Liver (tissue), 3 donors: ENCODE measurements at regions not wholly inside any gene's neighbourhood (a gene's known extent, or its start where the extent isn't known, plus 50 kb on each side); places are given as distances from the start of the nearest gene placed in this dataset.

Experiments
- EGR1 ChIP-seq, 2 donors: IDR thresholded peaks; 2 replicates each; pipeline ENCODE4 v1.6.1; 2016 to 2018; ENCODE audit warnings: antibody characterized with exemption in 2 of 2, low read depth in 2 of 2
- FOXA1 ChIP-seq: IDR thresholded peaks from 2 replicates; pipeline ENCODE4 v1.6.1; 2016; ENCODE audit warnings: antibody characterized with exemption
- GABPA ChIP-seq, 2 donors: IDR thresholded peaks in 1 of 2; conservative IDR thresholded peaks in 1 of 2; 2 replicates each; pipeline ENCODE4 v1.6.1; 2016; ENCODE audit warnings: antibody characterized with exemption in 2 of 2, mild to moderate bottlenecking in 1 of 2, moderate library complexity in 1 of 2
- JUND ChIP-seq, 2 donors: IDR thresholded peaks; 2 replicates each; pipeline ENCODE4 v1.6.1; 2016; ENCODE audit warnings: antibody characterized with exemption in 2 of 2
- NR2F2 ChIP-seq: IDR thresholded peaks from 2 replicates; pipeline ENCODE4 v1.6.1; 2016; ENCODE audit warnings: antibody characterized with exemption
- RAD21 ChIP-seq, 2 donors: IDR thresholded peaks; 2 replicates each; pipeline ENCODE4 v1.6.1; 2016; ENCODE audit warnings: antibody characterized with exemption in 2 of 2, mild to moderate bottlenecking in 2 of 2
- RXRA ChIP-seq, 2 donors: IDR thresholded peaks; 2 replicates each; pipeline ENCODE4 v1.6.1; 2017 to 2018; ENCODE audit warnings: antibody characterized with exemption in 2 of 2, mild to moderate bottlenecking in 1 of 2
- TAF1 ChIP-seq: conservative IDR thresholded peaks from 2 replicates; pipeline ENCODE4 v1.6.1; 2016; ENCODE audit warnings: antibody characterized with exemption, mild to moderate bottlenecking
- YY1 ChIP-seq: IDR thresholded peaks from 2 replicates; pipeline ENCODE4 v1.6.1; 2016; ENCODE audit warnings: antibody characterized with exemption, mild to moderate bottlenecking
- TF ChIP-seq, protein P1 (sequence below): fragments of 150-350 bp; IDR thresholded peaks from 2 replicates; pipeline ENCODE4 v1.5.1; 2017; ENCODE audit warnings: improper control_type of control experiment, low read depth, low read length; ENCODE audit not compliant: missing input control
- TF ChIP-seq, protein P2 (sequence below): IDR thresholded peaks from 2 replicates; pipeline ENCODE4 v1.6.1; 2016; ENCODE audit warnings: antibody characterized with exemption, mild to moderate bottlenecking
- TF ChIP-seq, protein P3 (sequence below): IDR thresholded peaks from 2 replicates; pipeline ENCODE4 v1.6.1; 2016; ENCODE audit warnings: antibody characterized with exemption
- TF ChIP-seq, protein P4 (sequence below): IDR thresholded peaks from 2 replicates; pipeline ENCODE4 v1.6.1; 2016; ENCODE audit warnings: antibody characterized with exemption
- TF ChIP-seq, protein P5 (sequence below): IDR thresholded peaks from 2 replicates; pipeline ENCODE4 v1.6.1; 2016; ENCODE audit warnings: antibody characterized with exemption
- donor health status: healthy.
- donor health status: healthy.

DNA sequence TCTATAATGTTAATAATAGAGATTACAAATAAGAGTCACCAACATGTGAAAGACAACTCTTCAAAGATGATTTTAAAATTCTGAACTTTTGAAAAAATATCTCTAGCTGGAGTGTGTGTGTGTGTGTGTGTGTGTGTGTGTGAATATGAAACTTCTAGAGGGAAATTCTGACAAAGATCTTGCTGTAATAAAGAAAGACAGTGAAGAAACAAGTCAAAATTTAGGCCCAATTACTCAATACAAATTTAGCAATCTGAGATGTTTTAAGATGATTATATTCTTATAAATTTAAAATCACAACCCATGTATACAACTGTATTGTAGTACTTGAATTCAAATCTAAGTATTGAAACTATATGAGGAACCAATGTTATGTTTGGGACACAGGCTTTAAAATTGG, 57.2 kb upstream of the UGP2 start:
- TF ChIP-seq, protein P1, sequence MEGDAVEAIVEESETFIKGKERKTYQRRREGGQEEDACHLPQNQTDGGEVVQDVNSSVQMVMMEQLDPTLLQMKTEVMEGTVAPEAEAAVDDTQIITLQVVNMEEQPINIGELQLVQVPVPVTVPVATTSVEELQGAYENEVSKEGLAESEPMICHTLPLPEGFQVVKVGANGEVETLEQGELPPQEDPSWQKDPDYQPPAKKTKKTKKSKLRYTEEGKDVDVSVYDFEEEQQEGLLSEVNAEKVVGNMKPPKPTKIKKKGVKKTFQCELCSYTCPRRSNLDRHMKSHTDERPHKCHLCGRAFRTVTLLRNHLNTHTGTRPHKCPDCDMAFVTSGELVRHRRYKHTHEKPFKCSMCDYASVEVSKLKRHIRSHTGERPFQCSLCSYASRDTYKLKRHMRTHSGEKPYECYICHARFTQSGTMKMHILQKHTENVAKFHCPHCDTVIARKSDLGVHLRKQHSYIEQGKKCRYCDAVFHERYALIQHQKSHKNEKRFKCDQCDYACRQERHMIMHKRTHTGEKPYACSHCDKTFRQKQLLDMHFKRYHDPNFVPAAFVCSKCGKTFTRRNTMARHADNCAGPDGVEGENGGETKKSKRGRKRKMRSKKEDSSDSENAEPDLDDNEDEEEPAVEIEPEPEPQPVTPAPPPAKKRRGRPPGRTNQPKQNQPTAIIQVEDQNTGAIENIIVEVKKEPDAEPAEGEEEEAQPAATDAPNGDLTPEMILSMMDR = no peak
- TF ChIP-seq YY1 (no peak), EGR1 (IDR thresholded peaks at IDR 0.05; ENCODE audit: low read depth in 2 of 2) (no peak), TAF1 (no peak), GABPA (IDR thresholded peaks at IDR 0.05 in 1 of 2, conservative IDR thresholded peaks at IDR 0.05 in 1 of 2) (no peak), JUND (IDR thresholded peaks at IDR 0.05) (no peak), FOXA1 (no peak), RAD21 (IDR thresholded peaks at IDR 0.05) (no peak), NR2F2 (no peak), RXRA (IDR thresholded peaks at IDR 0.05) (no peak)
- TF ChIP-seq, protein P2, sequence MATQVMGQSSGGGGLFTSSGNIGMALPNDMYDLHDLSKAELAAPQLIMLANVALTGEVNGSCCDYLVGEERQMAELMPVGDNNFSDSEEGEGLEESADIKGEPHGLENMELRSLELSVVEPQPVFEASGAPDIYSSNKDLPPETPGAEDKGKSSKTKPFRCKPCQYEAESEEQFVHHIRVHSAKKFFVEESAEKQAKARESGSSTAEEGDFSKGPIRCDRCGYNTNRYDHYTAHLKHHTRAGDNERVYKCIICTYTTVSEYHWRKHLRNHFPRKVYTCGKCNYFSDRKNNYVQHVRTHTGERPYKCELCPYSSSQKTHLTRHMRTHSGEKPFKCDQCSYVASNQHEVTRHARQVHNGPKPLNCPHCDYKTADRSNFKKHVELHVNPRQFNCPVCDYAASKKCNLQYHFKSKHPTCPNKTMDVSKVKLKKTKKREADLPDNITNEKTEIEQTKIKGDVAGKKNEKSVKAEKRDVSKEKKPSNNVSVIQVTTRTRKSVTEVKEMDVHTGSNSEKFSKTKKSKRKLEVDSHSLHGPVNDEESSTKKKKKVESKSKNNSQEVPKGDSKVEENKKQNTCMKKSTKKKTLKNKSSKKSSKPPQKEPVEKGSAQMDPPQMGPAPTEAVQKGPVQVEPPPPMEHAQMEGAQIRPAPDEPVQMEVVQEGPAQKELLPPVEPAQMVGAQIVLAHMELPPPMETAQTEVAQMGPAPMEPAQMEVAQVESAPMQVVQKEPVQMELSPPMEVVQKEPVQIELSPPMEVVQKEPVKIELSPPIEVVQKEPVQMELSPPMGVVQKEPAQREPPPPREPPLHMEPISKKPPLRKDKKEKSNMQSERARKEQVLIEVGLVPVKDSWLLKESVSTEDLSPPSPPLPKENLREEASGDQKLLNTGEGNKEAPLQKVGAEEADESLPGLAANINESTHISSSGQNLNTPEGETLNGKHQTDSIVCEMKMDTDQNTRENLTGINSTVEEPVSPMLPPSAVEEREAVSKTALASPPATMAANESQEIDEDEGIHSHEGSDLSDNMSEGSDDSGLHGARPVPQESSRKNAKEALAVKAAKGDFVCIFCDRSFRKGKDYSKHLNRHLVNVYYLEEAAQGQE = no peak
- TF ChIP-seq, protein P3, sequence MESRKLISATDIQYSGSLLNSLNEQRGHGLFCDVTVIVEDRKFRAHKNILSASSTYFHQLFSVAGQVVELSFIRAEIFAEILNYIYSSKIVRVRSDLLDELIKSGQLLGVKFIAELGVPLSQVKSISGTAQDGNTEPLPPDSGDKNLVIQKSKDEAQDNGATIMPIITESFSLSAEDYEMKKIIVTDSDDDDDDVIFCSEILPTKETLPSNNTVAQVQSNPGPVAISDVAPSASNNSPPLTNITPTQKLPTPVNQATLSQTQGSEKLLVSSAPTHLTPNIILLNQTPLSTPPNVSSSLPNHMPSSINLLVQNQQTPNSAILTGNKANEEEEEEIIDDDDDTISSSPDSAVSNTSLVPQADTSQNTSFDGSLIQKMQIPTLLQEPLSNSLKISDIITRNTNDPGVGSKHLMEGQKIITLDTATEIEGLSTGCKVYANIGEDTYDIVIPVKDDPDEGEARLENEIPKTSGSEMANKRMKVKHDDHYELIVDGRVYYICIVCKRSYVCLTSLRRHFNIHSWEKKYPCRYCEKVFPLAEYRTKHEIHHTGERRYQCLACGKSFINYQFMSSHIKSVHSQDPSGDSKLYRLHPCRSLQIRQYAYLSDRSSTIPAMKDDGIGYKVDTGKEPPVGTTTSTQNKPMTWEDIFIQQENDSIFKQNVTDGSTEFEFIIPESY = no peak
- TF ChIP-seq, protein P4, sequence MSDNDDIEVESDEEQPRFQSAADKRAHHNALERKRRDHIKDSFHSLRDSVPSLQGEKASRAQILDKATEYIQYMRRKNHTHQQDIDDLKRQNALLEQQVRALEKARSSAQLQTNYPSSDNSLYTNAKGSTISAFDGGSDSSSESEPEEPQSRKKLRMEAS = no peak
- TF ChIP-seq, protein P5, sequence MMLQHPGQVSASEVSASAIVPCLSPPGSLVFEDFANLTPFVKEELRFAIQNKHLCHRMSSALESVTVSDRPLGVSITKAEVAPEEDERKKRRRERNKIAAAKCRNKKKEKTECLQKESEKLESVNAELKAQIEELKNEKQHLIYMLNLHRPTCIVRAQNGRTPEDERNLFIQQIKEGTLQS = no peak
